ENCODE measurements at regions not wholly inside any gene's neighbourhood (a gene's known extent, or its start where the extent isn't known, plus 50 kb on each side); places are given as distances from the start of the nearest gene placed in this dataset.

- TF ChIP-seq BHLHE40 (IDR thresholded peaks at IDR 0.05; ENCODE audit: borderline replicate concordance) (no peak), ELF4 (IDR thresholded peaks at IDR 0.05) (no peak), SUZ12 (IDR thresholded peaks at IDR 0.05) (no peak), L3MBTL2 (conservative IDR thresholded peaks at IDR 0.05) (no peak), FOXK2 (IDR thresholded peaks at IDR 0.05) (no peak), SP1 (IDR thresholded peaks at IDR 0.05) (no peak), LEF1 (IDR thresholded peaks at IDR 0.05; ENCODE audit: borderline replicate concordance) (no peak)
- TF ChIP-seq, protein P1, sequence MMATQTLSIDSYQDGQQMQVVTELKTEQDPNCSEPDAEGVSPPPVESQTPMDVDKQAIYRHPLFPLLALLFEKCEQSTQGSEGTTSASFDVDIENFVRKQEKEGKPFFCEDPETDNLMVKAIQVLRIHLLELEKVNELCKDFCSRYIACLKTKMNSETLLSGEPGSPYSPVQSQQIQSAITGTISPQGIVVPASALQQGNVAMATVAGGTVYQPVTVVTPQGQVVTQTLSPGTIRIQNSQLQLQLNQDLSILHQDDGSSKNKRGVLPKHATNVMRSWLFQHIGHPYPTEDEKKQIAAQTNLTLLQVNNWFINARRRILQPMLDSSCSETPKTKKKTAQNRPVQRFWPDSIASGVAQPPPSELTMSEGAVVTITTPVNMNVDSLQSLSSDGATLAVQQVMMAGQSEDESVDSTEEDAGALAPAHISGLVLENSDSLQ (IDR thresholded peaks at IDR 0.05): no peak
These were observed 196.4 kb upstream of the TWIST2 start for GRCh38 chr2:238651306-238652052.
